SK-N-SH treated with all-trans-retinoic acid at 6 μM for 48 hours (cell line): ENCODE measurements at regions not wholly inside any gene's neighbourhood (a gene's known extent, or its start where the extent isn't known, plus 50 kb on each side); places are given as distances from the start of the nearest gene placed in this dataset.

Source experiments
- ATAC-seq: fragments of 200-7000 bp; cut with Tn5 transposase; 3 replicates; pipeline ENCODE4 v1.9.1; 2020; ENCODE audit warnings: mild to moderate bottlenecking, moderate library complexity
- ARNTL ChIP-seq: fragments of 450-650 bp; formaldehyde crosslinking; IDR thresholded peaks from 2 replicates; pipeline ENCODE4 v1.5.0; 2020; ENCODE audit warnings: low read depth, mild to moderate bottlenecking, moderate library complexity, borderline replicate concordance
- BACH2 ChIP-seq: fragments of 250-450 bp; sonication (Bioruptor Pico); IDR thresholded peaks from 2 replicates; pipeline ENCODE4 v1.9.0; 2021; ENCODE audit warnings: mild to moderate bottlenecking, borderline replicate concordance
- ESRRG ChIP-seq: fragments of 250-450 bp; sonication (Bioruptor Pico); IDR thresholded peaks from 2 replicates; pipeline ENCODE4 v1.6.1; 2021; ENCODE audit warnings: mild to moderate bottlenecking
- GLIS3 ChIP-seq: fragments of 250-450 bp; sonication (Bioruptor Pico); IDR thresholded peaks from 2 replicates; pipeline ENCODE4 v1.5.0; 2020; ENCODE audit warnings: mild to moderate bottlenecking, moderate library complexity
- OSR1 ChIP-seq: fragments of 250-450 bp; sonication (Bioruptor Pico); IDR thresholded peaks from 2 replicates; pipeline ENCODE4 v1.8.0; 2022; ENCODE audit warnings: moderate library complexity, mild to moderate bottlenecking, inconsistent platforms
- PPARA ChIP-seq: fragments of 250-450 bp; sonication (Bioruptor Pico); IDR thresholded peaks from 2 replicates; pipeline ENCODE4 v1.5.0; 2020; ENCODE audit warnings: mild to moderate bottlenecking, borderline replicate concordance
- RARB ChIP-seq: fragments of 250-450 bp; sonication (Bioruptor Pico); IDR thresholded peaks from 2 replicates; pipeline ENCODE4 v1.8.0; 2021; ENCODE audit warnings: mild to moderate bottlenecking, moderate library complexity
- SNAI2 ChIP-seq: fragments of 250-450 bp; sonication (Bioruptor Pico); IDR thresholded peaks from 2 replicates; pipeline ENCODE4 v1.5.0; 2020; ENCODE audit warnings: mild to moderate bottlenecking, moderate library complexity
- TCF4 ChIP-seq: fragments of 250-450 bp; sonication (Bioruptor Pico); IDR thresholded peaks from 2 replicates; pipeline ENCODE4 v1.8.0; 2021; ENCODE audit warnings: mild to moderate bottlenecking, moderate library complexity, borderline replicate concordance
- TOX ChIP-seq: fragments of 250-450 bp; sonication (Bioruptor Pico); IDR thresholded peaks from 2 replicates; pipeline ENCODE4 v1.8.0; 2021; ENCODE audit warnings: mild to moderate bottlenecking, moderate library complexity, borderline replicate concordance
- ZC3H10 ChIP-seq: fragments of 250-450 bp; sonication (Bioruptor Pico); IDR thresholded peaks from 2 replicates; pipeline ENCODE4 v1.5.1; 2021; ENCODE audit warnings: mild to moderate bottlenecking, moderate library complexity
- ZFP3 ChIP-seq: fragments of 250-450 bp; sonication (Bioruptor Pico); IDR thresholded peaks from 2 replicates; pipeline ENCODE4 v1.5.0; 2020; ENCODE audit warnings: mild to moderate bottlenecking, moderate library complexity
- ZFP30 ChIP-seq: fragments of 450-650 bp; formaldehyde crosslinking; IDR thresholded peaks from 2 replicates; pipeline ENCODE4 v1.5.0; 2022; ENCODE audit warnings: mild to moderate bottlenecking, moderate library complexity
- ZNF565 ChIP-seq: fragments of 450-650 bp; formaldehyde crosslinking; conservative IDR thresholded peaks from 2 replicates; pipeline ENCODE4 v1.5.0; 2020; ENCODE audit warnings: low read depth, mild to moderate bottlenecking, moderate library complexity
- ZNF8 ChIP-seq: fragments of 450-650 bp; formaldehyde crosslinking; IDR thresholded peaks from 2 replicates; pipeline ENCODE4 v1.5.0; 2020; ENCODE audit warnings: mild to moderate bottlenecking, moderate library complexity
- TF ChIP-seq, protein P1 (sequence below): fragments of 250-450 bp; sonication (Bioruptor Pico); IDR thresholded peaks from 2 replicates; pipeline ENCODE4 v1.8.0; 2021; ENCODE audit warnings: low read depth, mild to moderate bottlenecking, moderate library complexity, borderline replicate concordance
- TF ChIP-seq, protein P2 (sequence below): fragments of 250-450 bp; sonication (Bioruptor Pico); IDR thresholded peaks from 2 replicates; pipeline ENCODE4 v1.8.0; 2020; ENCODE audit warnings: mild to moderate bottlenecking, moderate library complexity, borderline replicate concordance
- TF ChIP-seq, protein P3 (sequence below): fragments of 250-450 bp; sonication (Bioruptor Pico); IDR thresholded peaks from 2 replicates; pipeline ENCODE4 v1.5.0; 2020; ENCODE audit warnings: mild to moderate bottlenecking, moderate library complexity
- TF ChIP-seq, protein P4 (sequence below): fragments of 250-450 bp; sonication (Bioruptor Pico); IDR thresholded peaks from 2 replicates; pipeline ENCODE4 v1.5.1; 2020; ENCODE audit warnings: low read depth, mild to moderate bottlenecking, moderate library complexity
- TF ChIP-seq, protein P5 (sequence below): fragments of 250-450 bp; sonication (Bioruptor Pico); IDR thresholded peaks from 2 replicates; pipeline ENCODE4 v1.5.1; 2021; ENCODE audit warnings: mild to moderate bottlenecking, moderate library complexity

DNA sequence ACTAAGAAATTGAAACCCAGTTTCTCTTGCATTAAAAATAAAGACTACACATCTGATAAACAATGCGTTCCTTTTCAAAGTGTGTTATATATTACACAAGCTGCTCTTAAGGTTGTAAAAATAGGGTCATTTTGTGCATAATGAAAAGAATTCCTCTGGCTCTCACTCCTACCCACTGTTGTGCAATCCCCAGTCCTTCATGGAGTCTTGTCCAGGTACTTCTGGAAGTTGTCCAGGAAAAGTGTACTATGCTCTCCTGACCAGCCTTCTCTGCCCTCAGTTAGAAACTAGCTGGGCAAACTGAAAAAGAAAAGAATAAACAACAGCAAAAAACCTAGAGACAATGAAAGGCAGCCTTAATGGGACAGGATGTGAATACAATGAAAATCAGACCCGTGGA lies 345.5 kb upstream of the PAPPA start:
- TF ChIP-seq SNAI2 (CRISPR knock-in tag) (no peak), TOX (CRISPR knock-in tag) (no peak), ZC3H10 (CRISPR knock-in tag) (no peak), GLIS3 (CRISPR knock-in tag) (no peak), TCF4 (CRISPR knock-in tag) (no peak), ESRRG (CRISPR knock-in tag) (no peak), PPARA (no peak), ZNF8 (CRISPR knock-in tag) (no peak), OSR1 (CRISPR knock-in tag) (no peak), ZNF565 (no peak), BACH2 (CRISPR knock-in tag) (no peak), ZFP3 (no peak), ZFP30 (CRISPR knock-in tag) (no peak), ARNTL (CRISPR knock-in tag) (no peak), RARB (no peak)
- TF ChIP-seq, protein P1, sequence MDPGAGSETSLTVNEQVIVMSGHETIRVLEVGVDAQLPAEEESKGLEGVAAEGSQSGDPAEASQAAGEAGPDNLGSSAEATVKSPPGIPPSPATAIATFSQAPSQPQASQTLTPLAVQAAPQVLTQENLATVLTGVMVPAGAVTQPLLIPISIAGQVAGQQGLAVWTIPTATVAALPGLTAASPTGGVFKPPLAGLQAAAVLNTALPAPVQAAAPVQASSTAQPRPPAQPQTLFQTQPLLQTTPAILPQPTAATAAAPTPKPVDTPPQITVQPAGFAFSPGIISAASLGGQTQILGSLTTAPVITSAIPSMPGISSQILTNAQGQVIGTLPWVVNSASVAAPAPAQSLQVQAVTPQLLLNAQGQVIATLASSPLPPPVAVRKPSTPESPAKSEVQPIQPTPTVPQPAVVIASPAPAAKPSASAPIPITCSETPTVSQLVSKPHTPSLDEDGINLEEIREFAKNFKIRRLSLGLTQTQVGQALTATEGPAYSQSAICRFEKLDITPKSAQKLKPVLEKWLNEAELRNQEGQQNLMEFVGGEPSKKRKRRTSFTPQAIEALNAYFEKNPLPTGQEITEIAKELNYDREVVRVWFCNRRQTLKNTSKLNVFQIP (CRISPR knock-in tag): no peak
- TF ChIP-seq, protein P2, sequence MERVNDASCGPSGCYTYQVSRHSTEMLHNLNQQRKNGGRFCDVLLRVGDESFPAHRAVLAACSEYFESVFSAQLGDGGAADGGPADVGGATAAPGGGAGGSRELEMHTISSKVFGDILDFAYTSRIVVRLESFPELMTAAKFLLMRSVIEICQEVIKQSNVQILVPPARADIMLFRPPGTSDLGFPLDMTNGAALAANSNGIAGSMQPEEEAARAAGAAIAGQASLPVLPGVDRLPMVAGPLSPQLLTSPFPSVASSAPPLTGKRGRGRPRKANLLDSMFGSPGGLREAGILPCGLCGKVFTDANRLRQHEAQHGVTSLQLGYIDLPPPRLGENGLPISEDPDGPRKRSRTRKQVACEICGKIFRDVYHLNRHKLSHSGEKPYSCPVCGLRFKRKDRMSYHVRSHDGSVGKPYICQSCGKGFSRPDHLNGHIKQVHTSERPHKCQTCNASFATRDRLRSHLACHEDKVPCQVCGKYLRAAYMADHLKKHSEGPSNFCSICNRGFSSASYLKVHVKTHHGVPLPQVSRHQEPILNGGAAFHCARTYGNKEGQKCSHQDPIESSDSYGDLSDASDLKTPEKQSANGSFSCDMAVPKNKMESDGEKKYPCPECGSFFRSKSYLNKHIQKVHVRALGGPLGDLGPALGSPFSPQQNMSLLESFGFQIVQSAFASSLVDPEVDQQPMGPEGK (CRISPR knock-in tag): no peak
- TF ChIP-seq, protein P3, sequence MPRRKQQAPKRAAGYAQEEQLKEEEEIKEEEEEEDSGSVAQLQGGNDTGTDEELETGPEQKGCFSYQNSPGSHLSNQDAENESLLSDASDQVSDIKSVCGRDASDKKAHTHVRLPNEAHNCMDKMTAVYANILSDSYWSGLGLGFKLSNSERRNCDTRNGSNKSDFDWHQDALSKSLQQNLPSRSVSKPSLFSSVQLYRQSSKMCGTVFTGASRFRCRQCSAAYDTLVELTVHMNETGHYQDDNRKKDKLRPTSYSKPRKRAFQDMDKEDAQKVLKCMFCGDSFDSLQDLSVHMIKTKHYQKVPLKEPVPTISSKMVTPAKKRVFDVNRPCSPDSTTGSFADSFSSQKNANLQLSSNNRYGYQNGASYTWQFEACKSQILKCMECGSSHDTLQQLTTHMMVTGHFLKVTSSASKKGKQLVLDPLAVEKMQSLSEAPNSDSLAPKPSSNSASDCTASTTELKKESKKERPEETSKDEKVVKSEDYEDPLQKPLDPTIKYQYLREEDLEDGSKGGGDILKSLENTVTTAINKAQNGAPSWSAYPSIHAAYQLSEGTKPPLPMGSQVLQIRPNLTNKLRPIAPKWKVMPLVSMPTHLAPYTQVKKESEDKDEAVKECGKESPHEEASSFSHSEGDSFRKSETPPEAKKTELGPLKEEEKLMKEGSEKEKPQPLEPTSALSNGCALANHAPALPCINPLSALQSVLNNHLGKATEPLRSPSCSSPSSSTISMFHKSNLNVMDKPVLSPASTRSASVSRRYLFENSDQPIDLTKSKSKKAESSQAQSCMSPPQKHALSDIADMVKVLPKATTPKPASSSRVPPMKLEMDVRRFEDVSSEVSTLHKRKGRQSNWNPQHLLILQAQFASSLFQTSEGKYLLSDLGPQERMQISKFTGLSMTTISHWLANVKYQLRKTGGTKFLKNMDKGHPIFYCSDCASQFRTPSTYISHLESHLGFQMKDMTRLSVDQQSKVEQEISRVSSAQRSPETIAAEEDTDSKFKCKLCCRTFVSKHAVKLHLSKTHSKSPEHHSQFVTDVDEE (CRISPR knock-in tag): no peak
- TF ChIP-seq, protein P4, sequence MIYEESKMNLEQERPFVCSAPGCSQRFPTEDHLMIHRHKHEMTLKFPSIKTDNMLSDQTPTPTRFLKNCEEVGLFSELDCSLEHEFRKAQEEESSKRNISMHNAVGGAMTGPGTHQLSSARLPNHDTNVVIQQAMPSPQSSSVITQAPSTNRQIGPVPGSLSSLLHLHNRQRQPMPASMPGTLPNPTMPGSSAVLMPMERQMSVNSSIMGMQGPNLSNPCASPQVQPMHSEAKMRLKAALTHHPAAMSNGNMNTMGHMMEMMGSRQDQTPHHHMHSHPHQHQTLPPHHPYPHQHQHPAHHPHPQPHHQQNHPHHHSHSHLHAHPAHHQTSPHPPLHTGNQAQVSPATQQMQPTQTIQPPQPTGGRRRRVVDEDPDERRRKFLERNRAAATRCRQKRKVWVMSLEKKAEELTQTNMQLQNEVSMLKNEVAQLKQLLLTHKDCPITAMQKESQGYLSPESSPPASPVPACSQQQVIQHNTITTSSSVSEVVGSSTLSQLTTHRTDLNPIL (CRISPR knock-in tag): no peak
- TF ChIP-seq, protein P5, sequence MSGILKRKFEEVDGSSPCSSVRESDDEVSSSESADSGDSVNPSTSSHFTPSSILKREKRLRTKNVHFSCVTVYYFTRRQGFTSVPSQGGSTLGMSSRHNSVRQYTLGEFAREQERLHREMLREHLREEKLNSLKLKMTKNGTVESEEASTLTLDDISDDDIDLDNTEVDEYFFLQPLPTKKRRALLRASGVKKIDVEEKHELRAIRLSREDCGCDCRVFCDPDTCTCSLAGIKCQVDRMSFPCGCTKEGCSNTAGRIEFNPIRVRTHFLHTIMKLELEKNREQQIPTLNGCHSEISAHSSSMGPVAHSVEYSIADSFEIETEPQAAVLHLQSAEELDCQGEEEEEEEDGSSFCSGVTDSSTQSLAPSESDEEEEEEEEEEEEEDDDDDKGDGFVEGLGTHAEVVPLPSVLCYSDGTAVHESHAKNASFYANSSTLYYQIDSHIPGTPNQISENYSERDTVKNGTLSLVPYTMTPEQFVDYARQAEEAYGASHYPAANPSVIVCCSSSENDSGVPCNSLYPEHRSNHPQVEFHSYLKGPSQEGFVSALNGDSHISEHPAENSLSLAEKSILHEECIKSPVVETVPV (CRISPR knock-in tag): no peak

DNA sequence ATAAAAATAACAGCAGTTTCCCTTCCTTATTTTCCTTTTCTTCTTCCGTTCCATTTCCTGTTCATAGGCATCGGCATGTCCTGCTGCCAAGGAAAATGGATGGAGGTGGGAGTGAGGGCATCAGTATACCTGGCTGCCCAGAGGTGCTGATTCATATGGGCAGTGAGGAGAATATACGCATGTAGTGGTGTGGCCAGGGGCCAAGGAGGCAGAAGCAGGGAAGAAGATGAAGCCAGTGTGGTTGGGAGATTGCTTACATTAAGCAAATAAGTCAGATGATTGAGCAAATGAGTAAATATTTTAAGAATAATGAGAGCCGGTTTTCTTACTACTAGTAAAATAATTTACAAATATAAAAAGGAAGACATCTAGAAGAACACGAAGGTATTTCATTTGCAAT lies 344.9 kb upstream of the PAPPA start:
- ATAC-seq: no peak
- TF ChIP-seq ARNTL (CRISPR knock-in tag): no peak
- TF ChIP-seq, protein P3 (CRISPR knock-in tag): no peak

More for the DNA sequence above, 345.5 kb upstream of the PAPPA start:
- ATAC-seq: no peak
